ENCODE measurements at regions not wholly inside any gene's neighbourhood (a gene's known extent, or its start where the extent isn't known, plus 50 kb on each side); places are given as distances from the start of the nearest gene placed in this dataset.

DNA sequence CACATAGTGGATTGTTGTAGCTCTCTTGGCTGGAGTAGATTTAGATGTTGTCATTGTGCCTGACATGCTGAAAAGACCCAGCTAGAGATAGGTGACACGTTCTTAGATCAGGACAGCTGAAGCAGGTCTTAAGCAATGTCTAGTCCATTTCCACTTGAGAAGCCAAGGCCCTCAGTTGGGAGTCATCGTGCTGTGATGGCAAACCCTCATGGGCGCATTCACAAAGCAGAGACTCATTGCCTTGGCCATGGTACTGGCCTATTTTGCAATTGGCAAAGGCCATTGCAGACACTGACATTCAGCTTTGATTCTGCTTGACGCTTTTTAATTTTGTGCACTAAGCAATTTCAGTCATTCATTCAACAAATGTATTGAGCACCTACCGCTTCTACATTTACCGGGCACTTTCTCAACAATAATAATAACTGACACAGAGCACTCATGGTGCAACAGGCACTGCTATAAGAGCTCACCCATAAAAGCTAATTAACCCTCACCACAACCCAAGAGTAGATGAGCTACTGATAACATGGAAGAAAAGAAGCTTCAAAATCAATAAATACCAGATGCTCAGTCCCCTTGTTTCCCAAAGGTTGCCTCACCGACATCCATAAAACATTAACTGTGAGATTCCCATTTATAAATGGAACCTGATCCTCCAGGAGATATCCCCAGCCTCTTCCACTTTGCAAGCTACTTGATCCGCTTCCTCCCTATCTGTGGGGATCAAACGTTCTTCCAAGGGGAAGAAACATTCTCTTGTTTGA lies 200.1 kb downstream of the TLE3 start:
- no peak overlapping the region for H3K27ac ChIP-seq (ENCODE audit: low read length)
- DNase-seq (no peak), ATAC-seq (no peak)
- no peaks in the 10 kb centered on the region for H3K36me3 ChIP-seq (ENCODE audit: control insufficient read depth, insufficient read depth, low read length)
- no peaks in the 10 kb centered on the region for H3K4me1 ChIP-seq (ENCODE audit: control insufficient read depth, insufficient read depth, low read length)
- H3K4me1 Mint-ChIP-seq: no peaks in the 10 kb centered on the region
- TF ChIP-seq CTCF (IDR thresholded peaks at IDR 0.05): no peak
- intact Hi-C loops (cut with micrococcal nuclease): no loop called here
- H3K4me3 ChIP-seq (ENCODE audit: low read length): no peak overlapping the region
- no peak overlapping the region for H3K27ac Mint-ChIP-seq
- 97% methylated on average over 7 of the region's 9 CpGs for WGBS (ENCODE audit: insufficient coverage)
- peaks cover 21 to 39% of the 10 kb centered on the region in 2 donors for H3K27me3 Mint-ChIP-seq (ENCODE audit: low read depth in 2 of 2)
- H3K9me3 ChIP-seq (ENCODE audit: control insufficient read depth, insufficient read depth, low read length): no peaks in the 10 kb centered on the region
- H3K9me3 Mint-ChIP-seq: no peaks in the 10 kb centered on the region
- H3K4me3 Mint-ChIP-seq: no peak overlapping the region
- H3K36me3 Mint-ChIP-seq: no peaks in the 10 kb centered on the region
- peaks cover 3% of the 10 kb centered on the region for H3K27me3 ChIP-seq (ENCODE audit: control insufficient read depth, insufficient read depth, low read length)

DNA sequence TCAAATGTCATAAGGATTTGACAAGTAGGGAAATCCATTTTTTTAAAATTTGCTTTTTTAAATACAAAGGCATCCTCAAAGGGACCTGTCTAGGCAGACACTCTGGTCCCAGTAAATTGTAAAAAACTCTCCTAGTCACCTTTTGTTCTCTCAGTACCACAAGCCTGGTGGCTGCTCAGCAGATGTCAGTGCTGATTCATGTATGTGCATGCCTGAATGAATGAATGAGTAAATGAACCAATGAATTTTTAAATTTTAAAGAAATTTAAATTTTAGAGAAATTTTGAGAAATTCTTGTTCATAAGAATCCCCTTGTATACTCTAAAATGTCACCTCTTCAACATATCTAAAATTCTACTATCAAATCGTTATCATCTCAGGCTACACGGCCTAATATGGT lies 199.5 kb downstream of the TLE3 start:
- no peaks in the 10 kb centered on the region for H3K4me1 ChIP-seq (ENCODE audit: control insufficient read depth, insufficient read depth, low read length)
- no peaks in the 10 kb centered on the region for H3K36me3 Mint-ChIP-seq
- H3K4me3 ChIP-seq (ENCODE audit: low read length): no peak overlapping the region
- peaks cover 21 to 36% of the 10 kb centered on the region in 2 donors for H3K27me3 Mint-ChIP-seq (ENCODE audit: low read depth in 2 of 2)
- no peaks in the 10 kb centered on the region for H3K9me3 ChIP-seq (ENCODE audit: control insufficient read depth, insufficient read depth, low read length)
- H3K27me3 ChIP-seq (ENCODE audit: control insufficient read depth, insufficient read depth, low read length): peaks cover 3% of the 10 kb centered on the region
- intact Hi-C loops (cut with micrococcal nuclease): no loop called here
- no peaks in the 10 kb centered on the region for H3K9me3 Mint-ChIP-seq
- no peak overlapping the region for H3K4me3 Mint-ChIP-seq
- DNase-seq (no peak), ATAC-seq (no peak)
- no peaks in the 10 kb centered on the region for H3K36me3 ChIP-seq (ENCODE audit: control insufficient read depth, insufficient read depth, low read length)
- no peak for TF ChIP-seq CTCF (IDR thresholded peaks at IDR 0.05)
- no peaks in the 10 kb centered on the region for H3K4me1 Mint-ChIP-seq
- no peak overlapping the region for H3K27ac Mint-ChIP-seq
- no peak overlapping the region for H3K27ac ChIP-seq (ENCODE audit: low read length)
- 88% methylated on average over 2 of the region's 2 CpGs for WGBS (ENCODE audit: insufficient coverage)

DNA sequence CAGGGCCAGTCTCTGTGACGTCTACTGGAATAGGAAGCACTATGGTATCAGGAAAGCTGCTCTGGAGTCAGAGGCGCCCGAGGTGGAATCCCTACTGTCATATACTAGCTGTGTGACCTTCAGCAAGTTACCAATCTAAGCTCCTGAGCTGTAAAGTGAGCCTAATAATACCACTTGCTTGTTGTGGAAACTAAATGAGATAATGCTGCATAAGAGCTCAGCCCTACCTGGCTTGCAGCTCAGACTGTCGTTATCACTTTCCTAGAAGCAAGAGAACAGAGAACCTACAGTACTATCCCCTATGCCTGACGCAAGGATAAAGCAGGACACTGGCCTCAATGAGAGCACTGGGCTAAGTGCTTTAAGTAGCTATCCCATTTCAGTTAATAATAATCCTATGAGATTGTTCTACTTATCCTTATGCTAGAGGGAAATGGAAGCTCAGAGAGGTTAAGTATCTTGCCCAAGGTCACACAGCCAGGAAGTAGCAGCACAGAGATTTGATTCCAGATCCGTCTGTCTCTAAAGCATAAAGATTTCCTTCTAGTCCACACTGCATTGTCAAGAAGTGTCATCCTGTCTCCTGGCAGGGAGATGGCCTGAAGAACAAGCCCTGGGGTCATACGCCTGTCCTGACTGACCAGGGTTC lies 195.2 kb downstream of the TLE3 start:
- Mint-ChIP-seq H3K9me3 (no peaks in the 10 kb centered on the region), H3K27ac (no peak overlapping the region), H3K27me3 (ENCODE audit: low read depth in 2 of 2) (peaks cover 6 to 7% of the 10 kb centered on the region in 2 donors), H3K36me3 (no peaks in the 10 kb centered on the region), H3K4me1 (no peaks in the 10 kb centered on the region), H3K4me3 (no peak overlapping the region)
- H3K27me3 ChIP-seq (ENCODE audit: control insufficient read depth, insufficient read depth, low read length): no peaks in the 10 kb centered on the region
- H3K4me3 ChIP-seq (ENCODE audit: low read length): no peak overlapping the region
- no peaks in the 10 kb centered on the region for H3K4me1 ChIP-seq (ENCODE audit: control insufficient read depth, insufficient read depth, low read length)
- no peak for TF ChIP-seq CTCF (IDR thresholded peaks at IDR 0.05)
- H3K36me3 ChIP-seq (ENCODE audit: control insufficient read depth, insufficient read depth, low read length): no peaks in the 10 kb centered on the region
- H3K27ac ChIP-seq (ENCODE audit: low read length): no peak overlapping the region
- no peaks in the 10 kb centered on the region for H3K9me3 ChIP-seq (ENCODE audit: control insufficient read depth, insufficient read depth, low read length)
- DNase-seq: no peak
- intact Hi-C loops (cut with micrococcal nuclease): no loop called here
- no peak for ATAC-seq
- 91% methylated on average over 7 of the region's 7 CpGs for WGBS (ENCODE audit: insufficient coverage)
